Activated T-cell treated with anti-CD3 and anti-CD28 coated beads for 48 hours (primary cell): ENCODE measurements at regions not wholly inside any gene's neighbourhood (a gene's known extent, or its start where the extent isn't known, plus 50 kb on each side); places are given as distances from the start of the nearest gene placed in this dataset.
"Not testable (repeated sequence)": the region's sequence is repeated elsewhere in the genome, so short reads cannot be mapped to it uniquely, and the experiment has no call there.

Experiments
- DNase-seq: peaks from one replicate; pipeline ENCODE4 v3.0.0-alpha.2; 2020; ENCODE audit warnings: low read depth

DNA sequence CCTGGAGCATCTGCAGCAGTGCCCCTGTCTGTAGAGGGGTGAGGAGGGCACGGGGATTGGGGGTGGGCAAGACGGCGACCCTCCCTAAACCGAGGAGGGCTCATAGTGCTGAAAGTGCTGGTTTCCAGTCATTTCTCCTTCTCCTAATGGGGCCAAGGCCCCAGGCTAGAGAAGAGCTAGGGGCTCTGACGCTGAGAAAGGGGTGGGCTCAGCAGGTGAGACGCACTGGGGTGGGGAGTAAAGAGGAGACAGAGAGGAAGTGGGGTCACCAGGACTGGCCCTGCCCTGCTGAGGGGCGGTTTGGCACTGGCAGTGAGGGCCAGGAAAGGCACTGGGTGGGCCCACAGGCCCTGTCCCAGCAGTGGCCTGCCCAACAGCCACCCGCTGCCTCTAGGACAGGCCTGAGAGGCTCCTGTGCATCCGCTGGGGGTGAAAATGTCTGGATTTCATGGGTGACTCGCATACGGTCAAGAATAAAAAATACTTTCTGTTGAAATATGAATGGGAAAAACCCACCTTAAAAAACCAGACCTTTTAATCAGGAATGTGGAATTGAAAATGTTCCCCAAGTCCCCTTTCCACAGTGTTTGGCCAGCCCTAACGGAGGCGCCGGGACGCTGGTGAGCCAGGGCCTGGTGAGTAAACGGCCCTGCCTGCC lies 122.4 kb upstream of the SMURF2 start:
- DNase-seq: no peak

DNA sequence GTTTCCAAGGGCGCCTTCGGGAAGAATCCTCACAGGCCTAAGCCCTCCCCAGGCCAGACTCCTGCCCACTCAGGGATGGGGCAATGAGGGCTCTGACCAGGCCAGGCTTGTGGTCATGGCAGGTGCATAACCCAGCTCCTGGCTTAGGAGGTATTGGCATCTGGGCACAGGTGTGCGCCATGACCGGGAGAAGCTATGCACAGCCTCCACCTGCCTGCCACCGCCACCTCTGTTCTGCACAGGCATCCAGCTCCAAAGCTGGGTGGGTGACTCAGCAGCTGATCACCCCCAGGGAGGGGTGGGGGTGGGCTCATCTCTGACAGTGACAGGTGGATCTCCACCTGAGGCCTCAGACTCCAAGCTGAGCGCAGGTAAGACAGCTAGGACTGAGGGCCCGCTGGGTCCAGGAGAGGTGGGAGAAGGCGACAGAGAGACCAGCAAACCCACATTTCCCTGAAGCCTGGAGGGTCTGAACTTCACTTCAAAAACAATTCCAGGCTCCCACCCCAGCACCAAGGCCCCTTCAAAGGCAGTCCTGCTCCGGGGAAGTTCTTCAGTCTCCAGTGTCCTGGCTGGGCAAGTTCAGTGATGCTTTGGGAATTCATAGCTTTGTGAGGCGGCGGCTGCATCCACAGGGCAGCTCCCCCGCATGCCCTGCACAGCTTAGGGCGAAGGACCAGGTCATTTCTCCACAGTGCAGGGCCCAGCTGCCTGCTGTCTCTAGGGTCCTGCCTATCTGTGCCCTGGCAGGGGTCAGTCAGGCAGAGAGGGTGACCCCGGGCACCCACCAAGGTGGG lies 121.6 kb upstream of the SMURF2 start:
- DNase-seq: no peak

DNA sequence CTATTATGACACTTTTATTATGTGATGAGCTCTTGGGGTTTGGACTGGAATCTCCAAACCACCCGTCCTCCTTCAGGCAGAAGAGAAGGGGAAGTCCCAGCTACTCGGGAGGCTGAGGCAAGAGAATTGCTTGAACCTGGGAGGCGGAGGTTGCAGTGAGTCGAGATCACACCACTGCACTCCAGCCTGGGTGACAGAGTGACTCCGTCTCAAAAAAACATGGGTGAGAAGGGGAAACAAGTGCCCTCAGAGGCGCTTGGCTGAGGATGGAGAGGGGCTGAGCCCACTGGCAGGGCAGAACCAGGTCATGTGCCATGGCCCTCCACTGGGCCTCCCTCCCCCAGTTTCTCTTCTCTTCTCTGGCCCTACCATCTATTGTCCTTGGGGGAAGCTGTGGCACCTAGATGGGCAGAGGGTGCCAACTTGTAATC lies 120.9 kb upstream of the SMURF2 start:
- no peak for DNase-seq

DNA sequence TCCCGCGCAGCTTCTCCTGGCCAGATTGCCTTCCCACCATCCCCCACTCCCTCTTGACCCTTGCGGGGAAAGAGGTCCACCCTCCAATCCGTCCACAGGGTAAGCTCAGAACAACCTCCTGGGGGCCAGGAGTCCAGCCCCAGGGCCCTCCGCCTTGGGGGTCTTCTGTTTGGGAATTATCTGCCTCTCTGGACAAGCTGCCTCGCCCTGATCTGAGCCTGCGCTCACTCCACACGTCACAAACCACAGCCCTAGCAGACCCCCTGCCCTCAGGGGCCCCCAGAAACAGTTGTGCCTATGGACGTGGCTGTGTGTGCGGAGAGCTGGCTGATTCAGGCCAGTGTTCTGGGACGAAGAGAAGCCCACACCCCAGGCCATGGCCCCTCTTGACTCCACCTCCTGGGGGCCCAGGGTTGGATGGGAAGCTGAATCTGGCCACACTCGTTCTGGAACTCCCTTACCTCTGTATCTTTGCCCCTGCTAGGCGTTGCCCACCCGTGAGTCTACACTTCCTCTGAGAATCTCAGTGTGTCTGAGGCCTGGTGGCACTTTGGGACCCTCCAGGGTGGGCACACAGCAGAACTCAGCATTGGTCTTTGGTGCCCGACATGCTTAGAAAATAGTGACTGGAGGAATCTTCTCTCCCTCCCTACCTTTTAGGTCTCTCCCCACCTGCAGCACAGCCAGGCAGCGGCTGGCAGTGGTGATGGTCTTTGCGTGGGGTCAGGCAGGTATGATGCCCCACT lies 119.9 kb upstream of the SMURF2 start:
- DNase-seq: no peak

DNA sequence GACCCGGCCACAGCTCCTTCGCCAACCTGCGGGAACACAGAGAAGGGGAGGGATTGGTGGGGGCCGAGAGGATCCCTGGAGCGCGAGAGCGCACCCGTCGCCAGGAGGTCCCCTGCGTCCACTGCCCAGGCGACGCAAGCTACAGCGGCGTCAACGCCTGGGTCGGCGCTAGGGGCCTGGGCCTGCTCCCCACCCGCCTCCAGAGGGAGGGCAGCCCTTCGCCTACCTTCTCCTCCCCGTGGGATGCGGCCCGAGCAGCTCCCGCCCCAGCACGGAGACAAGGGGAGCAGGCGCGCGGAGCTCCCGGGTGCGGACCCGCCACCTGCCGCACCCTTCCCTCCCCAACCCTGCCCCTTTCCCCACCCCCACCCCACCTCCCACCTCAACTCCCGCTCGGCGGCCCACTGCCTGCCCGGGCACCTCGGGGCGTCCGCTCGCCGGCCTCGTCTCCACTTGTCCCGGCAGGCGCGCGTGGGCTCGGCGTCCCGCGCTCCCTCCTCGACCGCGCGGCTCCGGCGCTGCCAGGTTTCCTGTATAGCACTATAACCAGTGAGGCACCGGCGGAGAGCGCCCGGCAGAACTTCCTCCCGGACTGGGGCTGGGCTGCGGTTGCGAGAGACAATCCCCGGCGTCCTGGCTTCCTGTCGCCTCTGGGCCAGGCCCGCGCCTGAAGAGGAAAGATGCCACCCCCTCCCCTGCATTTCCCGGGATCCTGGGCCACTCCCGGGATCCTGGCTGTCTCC lies 119.1 kb upstream of the SMURF2 start:
- peak; percentile 39 for DNase-seq

DNA sequence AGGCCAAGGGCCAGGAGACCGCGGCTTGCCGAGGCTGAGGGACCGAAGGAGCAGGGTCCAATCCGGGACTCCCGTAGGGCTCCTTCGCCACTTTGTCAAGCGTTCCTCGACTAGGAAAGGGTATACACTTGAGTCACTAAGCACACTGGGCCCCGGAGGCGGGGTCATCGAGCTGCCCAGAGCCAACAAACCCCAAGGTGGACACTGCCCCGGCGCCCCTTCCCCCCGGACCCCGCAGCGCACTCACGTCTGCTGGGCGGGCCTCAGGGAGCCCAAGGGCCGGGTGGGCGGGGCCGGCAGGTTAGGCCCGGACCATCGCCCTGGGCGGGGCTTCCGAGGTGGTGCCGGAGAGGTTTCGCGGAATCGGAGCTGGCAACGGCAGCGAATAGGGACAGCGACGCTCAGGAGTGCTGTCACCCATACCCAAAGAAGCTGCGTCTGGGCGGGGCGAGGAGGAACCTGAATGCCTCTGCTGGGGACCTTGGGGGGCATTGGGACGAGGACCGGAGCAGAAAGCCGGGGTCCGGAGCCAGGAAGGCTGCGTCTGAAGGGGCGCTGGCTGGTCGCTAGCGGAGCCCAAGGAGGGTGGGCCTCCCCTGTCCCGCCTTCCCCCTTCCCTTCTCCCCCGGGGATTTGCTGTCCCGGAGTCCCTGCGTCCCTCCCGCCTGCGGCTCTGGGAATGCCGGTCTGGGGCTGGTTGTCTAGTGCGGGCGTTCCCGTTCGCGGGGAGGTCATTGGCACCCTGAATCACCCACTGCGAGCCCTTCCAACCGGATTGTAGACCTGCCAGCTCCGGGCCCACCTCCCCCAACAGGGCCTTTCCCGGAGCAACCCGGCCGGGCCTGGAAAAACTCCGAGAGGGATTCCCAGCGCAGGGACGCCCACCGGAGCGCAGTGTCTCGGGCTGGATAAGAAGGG lies 118.2 kb upstream of the SMURF2 start:
- peak; percentile 74 for DNase-seq

DNA sequence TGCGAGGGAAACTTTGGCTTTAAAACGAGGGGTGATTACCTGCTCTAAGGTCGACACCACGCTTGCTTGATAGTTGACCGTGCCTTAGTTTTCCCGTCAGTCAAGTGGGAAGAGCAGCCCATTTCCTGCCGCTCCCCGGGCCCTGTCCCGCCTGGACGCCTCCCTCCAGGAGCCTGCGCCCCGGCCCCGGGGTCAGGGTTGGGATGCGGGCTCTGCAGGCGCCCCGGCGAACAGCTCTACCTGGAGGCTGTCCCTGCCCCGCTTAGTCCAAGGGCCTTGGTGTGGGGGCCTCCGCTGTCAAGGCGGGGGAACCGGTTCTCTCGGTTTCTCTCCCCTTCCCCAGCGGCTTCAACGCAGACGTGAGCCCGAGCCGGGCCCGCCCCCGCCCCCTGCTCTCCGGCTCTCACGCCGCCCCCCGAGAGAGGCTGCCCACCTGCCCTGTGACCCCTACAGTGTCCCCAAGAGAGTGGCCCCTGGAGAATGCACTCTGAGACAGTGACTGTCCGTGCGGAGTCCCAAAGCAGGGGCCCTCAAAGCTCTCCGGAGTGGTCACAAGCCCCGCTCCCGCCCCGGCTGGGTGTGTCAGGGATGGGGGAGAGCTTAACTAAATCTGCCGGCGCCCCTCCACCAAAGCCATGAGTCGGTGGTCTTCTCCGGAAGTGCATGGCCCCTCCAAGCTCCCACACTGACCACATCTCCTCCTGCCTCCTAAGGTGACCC lies 117.4 kb upstream of the SMURF2 start:
- DNase-seq: no peak

DNA sequence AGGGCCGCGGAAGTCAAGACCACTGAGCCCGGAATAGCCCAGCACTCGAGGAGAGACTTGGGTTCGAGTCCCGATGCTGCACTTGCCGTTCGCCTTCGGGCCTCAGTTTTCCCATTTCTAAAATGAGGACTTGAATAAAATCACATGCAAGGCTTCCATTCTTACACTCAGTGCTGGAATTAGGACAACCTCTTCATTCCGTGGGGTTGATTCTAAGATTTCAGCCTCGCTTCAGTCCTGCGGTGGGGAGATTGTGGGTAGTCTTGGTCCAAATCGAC lies 116.9 kb upstream of the SMURF2 start:
- DNase-seq: not testable (repeated sequence)

DNA sequence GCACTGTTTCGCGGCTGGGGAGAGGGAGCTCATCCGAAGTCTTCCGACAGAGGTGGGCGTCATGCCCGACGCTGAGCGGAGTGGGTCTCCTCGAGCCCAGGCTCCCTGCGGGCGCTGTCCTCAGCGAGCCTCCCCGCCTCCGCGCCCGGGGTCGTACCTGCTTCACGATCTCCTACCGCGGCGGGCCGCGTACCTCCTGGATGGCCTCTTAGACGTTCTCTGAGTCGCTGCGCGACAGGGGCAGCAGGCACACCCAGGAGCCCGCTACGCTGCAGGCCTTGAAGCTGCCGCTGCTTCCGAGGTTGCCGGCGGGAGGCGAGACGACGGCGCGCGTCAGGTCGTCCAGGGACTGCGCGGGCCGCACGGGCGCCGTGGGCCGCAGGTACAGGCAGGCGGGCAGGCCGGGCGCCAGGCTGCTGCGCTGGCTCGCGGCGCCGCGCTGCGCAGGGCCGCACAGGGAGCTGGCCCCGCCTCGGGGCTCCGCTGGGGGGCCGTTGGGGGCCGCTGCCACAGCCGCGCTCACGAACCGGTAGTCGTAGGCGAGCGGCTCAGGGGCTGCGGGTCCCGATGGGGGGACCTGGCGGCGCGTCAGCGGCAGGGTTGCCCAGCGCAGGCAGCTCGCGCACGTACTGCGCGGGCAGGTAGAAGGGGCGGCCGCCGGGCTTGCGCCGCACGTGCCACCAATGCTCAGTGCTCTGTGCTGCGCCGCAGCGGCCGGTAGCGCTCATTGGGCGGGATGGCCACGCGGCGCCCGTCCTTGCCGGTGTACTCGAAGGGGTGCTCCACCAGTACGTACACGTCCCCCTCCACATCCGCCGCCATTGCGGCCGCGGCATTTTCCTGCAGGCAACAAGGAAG lies 116.4 kb upstream of the SMURF2 start:
- DNase-seq: no peak

DNA sequence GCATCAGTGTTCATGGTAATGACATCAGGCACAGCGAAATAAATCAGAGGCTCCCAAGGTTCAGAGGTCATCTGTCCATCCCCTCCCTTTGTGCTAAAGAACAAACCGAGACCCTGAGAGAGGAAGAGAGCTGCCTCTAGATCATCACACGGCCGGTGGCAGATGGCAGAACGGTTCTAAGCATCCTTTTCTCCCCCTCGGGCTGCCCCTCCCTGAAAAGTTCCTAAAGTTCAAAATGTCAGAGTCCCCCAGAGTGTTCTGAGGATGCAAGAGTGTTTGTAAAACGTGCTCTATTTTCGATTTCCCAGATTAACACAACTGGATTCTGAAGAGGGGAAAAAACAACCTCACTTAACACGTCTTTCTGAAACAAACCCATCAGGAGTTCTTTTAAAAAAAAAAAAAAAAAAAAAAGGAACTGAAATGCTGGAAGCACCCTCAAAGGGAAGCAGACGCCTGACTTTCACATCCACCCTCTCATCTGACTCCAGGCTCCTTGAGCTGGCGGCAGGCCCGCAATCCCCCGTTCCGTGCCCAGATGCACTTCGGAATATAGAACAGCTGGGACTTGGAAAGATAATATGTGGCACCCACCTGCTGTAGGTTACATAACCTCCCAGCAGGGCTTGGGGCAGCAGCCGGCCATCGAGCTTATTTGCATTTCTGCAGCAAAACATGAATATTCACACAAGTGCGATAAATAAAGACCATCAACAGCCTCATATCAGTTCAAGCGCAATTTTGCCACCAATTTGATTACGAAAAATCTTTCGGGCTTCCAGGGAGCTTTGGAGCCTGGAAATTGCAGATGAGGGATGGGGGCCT lies 115.5 kb upstream of the SMURF2 start:
- no peak for DNase-seq

DNA sequence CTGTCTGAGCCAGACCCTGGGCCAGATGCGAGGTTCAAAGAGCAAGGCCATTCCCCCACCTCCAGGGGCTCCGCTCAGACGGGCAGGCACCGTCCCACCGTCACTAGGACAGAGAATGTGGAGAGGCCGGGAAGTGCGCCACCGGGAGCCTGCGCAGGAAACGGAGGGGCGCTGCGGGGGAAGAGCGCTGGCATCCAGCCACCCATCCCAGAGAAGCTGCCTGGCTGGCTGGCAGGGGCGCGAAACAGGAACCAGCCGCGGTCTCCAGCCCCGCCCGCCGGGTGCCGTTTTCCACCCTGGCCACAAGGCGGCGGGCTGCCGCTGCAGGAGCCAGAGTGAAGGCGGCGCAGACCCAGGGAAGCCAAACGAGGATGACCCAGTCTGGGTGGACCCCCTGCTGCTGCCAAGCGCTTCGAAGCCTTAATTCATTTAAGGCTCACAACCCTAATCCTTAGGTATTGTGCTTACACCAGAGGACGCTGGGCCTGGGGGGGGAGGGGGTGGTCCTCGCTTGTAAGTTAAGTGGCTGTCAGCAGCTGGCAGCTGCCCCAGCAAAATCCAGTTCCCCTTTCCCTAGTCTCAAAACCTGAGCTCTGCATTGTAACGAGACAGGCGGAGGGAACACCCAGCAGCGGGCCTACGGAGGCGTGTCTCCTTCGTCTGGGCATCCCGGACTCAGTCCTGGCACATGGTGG lies 114.8 kb upstream of the SMURF2 start:
- DNase-seq: peak; percentile 73

DNA sequence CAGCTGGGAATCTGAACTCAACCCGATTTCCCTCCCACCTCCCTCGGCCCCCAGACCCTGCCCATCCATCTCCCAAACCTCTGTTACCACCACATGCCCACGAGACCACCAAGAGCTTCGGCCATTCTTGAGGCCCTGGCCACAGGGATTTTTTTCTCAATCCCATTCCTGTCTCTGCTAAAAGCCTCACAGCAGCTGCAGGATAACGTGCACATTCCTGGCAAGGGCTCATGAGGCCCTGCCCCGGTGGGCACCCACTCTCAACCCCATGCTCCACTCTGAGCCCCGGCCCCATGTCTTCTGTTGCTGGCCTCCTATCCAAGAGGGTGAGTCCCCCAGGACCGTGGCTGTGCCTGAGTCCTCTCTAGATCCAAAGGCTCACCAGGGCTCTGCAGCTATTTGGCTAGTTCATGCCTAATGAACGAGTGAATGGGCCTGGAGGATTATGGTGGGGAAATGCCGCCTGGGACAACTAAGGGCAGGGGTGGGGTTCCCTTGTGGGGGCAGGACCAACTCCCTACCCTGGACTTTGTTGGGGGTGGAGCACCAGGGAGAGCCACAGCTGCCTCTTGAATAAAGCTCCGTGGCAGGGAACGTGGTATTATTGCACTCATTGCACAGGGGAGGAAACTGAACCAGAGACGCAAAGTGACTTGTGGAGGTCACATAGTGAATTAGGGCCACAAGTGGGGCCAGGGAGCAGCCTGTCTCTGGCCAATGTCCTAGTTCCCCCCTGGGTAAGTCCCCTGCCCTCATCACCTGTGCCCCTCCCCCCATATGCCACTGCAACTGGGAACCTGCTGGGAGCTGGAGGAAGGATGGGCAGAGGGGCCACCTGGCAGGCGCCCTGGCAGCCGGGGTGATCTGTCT lies 113.8 kb upstream of the SMURF2 start:
- DNase-seq: no peak

DNA sequence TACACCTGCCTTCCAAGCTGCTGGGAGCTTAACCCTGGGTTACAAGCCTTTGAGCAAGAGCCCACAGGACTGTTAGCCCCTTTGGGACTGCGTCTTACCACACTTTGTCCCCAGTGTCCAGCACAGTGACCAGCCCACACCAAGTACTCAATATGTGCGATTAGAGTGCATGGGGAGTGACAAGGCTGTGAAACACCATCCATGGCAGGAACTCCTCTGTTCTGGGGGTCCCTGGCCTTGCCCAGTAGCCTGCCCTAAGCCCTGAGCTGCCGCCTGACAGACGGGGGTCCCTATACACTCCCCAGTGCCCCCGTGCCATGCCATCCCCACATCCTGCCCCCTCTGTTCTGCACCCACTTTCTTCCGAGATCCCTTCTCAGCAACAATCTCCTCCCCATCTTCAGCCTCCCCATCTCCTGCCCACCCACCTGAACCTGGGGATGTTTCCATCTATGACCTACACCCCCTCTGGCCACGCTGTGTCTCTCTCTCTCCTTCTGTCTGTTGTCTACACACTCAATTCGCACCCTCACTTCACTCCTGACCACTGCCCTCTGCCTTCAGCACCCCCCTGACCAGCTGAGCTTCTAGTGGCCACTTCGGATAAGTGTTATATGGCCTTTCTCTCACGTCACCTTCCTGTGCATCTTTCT lies 112.9 kb upstream of the SMURF2 start:
- no peak for DNase-seq

DNA sequence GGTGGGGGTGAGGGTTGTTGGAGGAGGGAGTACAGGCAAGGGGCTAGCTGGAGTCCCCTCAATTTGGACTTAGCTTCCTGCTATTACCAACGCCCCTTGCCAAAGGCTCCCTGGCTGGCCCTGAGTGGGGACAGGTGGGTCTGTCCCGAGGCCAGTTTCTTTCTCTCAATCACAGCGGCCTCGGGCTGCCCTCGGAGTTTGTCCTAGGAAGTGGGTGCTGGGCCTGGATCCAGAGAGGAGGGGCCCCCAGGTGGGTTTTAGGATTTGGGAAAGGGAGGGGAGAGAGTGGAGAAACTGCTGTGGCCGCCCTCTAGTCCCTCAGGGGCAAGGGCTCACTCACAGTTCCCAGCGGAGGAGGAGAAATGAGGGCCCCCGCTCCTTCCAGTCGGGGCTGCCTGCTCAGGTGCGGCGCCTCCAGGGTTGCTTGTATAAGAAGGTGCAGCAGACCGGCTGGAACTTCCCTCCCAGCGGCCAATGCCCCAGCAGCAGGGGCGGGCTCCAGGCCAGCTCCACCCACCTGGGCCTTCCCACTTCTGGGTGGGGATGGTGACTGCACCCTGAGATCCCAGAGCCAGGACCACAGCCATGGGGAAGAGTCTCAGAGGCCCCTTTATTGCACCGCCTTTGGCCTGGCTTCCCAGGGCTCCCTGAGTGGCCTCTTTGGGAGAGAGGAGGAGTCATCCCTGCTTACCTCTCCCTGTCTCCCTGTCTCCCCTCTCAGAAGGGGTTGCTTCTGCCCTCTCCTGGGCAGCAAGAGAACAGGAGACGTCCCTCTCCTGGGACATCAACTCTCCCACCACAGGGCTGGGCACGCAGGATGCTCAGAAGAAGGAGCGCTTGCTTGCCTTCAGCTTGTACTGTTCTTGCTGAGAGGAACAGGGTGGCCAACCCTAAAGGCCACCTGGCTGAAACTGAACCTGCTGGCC lies 112.0 kb upstream of the SMURF2 start:
- no peak for DNase-seq

DNA sequence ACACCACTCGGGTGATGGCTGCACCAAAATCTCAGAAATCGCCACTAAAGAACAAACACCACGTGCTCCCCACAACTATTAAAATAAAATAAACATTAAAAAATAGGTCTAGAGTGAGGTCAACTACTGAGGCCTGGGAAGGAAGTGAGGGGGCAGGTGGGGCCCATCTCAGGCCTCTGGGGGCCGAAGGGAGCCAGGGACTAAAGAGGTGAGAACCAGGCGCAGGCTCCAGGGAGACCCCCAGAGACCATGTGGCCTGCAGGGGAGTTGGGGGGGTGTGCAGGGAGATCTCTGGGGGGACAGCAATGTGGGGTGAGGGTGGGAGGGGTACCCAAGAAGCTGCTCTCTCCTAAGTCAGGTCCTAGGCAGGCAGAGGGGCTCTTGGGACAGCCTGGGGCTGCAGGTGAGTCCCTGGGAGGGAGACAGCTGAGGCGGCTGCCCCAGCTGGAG lies 111.3 kb upstream of the SMURF2 start:
- DNase-seq: no peak
